NCI-H2081 (cell line): ENCODE measurements at regions not wholly inside any gene's neighbourhood (a gene's known extent, or its start where the extent isn't known, plus 50 kb on each side); places are given as distances from the start of the nearest gene placed in this dataset.
"Not testable (repeated sequence)": the region's sequence is repeated elsewhere in the genome, so short reads cannot be mapped to it uniquely, and the experiment has no call there.

Experiments used
- DNase-seq, 2 experiments: peaks; one replicate each; lab custom pipeline; 2025; lab: John Stamatoyannopoulos, UW

DNA sequence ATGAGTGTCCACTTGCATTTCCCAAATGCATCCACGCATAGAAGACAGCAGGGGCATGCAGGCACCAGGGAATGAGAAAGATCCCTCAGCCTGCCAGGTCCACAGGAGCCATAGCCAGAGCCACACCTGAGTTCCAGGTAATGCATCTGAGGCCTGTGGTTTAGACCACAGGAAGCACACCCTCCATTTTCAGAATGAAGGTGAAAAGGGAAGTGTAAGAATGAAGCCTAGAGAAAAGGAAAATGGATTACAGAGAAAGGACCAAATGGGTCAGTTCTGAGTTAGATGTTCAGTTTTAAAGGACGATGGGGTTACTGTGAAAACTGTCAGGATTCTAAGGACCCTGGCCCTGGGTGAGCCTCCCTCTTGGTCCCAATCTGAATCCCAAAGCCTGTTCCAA lies 1283.2 kb downstream of the TMEM121 start:
- DNase-seq, result no peak

DNA sequence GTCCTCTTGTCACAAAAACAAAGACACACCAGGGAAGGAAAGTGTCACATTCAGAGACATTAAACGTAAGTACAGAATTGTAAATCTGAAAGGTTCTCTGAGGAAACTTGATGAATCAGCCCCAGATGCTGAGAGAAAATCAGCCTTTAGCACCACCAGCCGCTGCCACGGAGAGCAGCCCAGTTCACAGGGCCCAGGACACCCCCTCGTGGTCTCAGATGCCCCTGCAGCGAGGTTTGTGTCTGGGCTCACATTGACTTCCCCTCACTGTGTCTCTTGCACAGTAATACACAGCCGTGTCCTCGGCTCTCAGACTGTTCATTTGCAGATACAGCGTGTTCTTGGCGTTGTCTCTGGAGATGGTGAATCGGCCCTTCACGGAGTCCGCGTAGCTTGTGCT lies 1283.8 kb downstream of the TMEM121 start:
- DNase-seq, result not testable (repeated sequence)

DNA sequence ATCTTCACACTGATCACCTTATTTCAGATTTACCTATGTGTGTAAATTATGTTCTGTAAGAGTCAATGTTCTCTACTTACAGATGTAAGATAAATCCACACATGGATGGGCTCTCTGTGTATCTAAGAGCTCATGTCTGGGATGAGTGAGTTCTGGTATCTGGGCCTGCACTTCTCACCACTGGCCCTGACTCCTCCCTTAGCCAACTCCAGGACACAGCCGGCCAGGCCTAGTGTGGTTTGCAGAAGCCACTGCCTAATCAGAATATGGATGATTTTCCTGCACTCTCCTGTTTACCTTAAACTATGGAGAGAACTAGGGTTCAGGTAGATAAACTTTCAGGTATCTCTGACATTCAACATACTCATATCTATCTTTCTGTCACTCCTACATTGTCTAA lies 1284.8 kb downstream of the TMEM121 start:
- DNase-seq, result no peak

DNA sequence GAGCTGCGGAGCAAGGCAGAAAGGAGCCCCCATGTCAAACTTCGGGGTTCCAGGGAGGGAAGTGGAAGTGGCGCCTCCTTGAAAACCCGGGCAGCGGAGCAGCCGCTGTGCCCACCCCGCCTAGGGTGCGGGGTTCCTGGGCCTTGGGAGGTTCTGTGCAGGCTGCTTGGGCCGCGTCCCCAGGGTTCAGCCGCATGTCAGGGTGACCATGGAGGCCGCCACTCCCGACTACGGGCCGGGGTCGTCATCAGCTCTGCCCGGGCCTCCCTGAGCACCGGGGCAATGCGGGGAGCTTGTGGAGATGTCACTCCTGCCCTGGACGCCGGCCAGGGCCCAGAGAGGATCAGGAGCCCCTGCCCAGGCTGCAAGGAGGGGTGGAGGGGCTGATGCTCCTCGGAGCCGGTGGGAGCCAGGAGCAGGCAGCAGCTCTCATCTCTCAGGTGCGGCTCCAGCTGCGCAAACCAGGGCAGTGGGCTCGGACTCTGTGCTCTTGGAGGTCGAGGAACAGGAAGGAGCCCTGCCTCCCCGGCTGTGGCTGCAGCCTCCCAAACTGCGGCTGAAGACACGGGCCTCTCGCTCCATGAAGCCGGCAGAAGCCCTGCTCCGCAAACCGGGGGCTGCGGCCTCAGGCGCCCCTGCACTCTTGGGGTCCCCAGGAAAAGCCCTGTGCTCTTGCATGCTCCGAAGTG lies 1286.5 kb downstream of the TMEM121 start:
- no peak for DNase-seq

DNA sequence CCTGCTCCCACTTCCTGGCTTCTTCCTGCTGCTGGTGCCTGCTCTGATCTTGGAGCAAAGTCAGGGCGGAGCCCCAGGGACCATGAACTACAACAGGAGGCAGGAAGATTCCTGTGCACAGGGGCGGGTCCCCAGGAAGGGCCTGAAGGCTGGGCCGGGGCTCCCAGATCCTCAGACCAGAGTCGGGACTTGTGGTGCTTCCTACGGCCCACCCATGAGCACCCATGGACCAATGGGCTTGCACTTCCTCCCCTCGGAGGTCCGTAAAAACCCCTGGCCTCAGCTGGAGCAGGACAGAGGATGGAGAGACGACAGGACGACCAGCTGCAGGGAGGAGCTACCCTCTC lies 1287.1 kb downstream of the TMEM121 start:
- DNase-seq, result no peak

DNA sequence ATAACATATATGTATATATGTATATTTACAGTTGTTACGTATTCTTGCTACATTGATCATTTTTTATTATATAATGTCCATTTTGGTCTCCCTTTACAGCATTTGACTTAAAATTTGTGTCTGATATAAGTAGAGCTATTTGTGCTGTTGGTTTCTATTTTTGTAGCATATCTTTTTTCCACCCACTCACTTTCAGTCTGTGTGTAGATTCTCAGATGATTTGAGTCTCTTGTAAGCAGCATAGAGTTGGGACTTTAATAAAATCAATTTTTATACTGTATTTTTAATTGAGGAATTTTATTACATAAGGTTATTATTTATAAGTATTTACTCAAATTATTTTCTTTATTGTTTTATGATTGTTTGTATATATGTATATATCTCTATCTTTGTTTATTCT lies 1293.7 kb downstream of the TMEM121 start:
- DNase-seq, result no peak

DNA sequence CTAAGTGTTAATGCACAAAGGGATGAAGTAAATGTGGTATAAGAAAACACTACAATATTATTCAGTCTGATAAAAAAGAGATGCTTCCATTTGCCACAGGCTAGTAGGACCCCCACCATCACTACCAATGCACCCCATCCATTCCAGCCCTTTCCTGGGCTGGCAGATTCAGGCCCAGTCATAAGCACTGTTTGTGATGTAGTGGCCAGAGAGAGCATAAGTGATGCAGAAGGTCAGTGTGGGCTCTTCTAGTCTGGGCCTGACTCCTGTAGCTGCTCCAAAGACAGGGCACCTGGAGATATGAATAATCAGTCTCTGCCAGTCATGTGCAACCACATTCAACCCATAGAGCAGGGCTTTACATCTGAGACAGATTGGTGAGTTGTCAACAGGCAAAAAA lies 1294.7 kb downstream of the TMEM121 start:
- DNase-seq, result no peak

DNA sequence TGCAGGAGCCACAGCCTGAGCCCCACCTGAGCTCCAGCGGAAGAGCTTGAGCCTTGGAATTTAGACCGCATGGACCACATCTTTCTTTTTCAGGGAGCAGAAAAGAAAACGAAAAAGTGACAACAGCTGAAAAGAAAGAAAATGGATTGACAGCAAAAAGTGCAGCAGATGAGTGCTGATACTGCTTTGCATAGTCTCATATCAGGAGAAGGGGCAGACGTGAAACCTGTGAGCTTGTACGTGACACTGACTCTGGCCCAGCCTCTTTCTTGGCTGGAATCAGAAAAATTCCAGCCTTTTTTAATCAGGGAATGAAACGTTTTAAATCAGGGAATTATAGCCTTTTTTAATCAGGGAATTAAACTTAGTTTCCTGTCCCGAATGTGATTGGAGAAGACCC lies 1296.5 kb downstream of the TMEM121 start:
- DNase-seq, result no peak

DNA sequence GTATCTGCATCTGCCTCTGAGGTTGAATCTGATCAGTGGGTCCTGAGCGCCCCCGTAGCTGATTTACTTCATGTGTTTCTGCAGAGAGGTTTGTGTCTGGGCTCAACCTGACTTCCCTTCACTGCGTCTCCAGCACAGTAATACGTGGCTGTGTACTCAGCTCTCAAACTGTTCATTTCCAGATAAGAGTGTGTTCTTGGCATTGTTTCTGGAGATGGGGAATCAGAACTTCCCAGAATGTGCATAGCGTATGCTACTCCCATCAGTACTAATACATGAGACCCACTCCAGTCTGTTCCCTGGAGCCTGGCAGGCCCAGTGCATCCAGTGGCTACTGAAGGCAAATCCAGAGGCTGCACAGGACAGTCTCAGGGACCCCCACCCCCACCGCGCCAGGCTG lies 1297.2 kb downstream of the TMEM121 start:
- DNase-seq, result no peak

DNA sequence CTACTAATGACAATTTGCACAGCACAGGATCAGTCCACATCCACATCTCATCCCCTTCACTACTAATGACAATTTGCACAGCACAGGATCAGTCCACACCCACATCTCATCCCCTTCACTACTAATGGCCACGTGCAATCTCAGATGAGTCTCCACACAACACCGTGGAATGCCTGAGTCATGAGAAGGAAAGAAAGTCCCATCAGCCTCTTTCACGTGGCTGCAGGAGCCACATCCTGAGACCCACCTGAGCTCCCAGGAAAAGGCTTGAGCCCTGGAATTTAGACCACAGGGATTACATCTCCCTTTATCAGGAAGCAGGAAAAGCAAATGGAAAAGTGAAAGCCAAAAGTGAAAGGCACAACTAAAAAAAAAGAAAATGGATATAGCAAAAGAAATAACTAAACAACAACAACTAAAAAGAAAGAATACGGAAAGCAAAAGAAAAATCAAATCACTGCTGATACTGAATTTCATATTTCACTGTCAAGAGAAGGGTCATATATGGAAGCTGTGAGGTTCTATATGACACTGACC lies 1300.5 kb downstream of the TMEM121 start:
- no peak for DNase-seq

DNA sequence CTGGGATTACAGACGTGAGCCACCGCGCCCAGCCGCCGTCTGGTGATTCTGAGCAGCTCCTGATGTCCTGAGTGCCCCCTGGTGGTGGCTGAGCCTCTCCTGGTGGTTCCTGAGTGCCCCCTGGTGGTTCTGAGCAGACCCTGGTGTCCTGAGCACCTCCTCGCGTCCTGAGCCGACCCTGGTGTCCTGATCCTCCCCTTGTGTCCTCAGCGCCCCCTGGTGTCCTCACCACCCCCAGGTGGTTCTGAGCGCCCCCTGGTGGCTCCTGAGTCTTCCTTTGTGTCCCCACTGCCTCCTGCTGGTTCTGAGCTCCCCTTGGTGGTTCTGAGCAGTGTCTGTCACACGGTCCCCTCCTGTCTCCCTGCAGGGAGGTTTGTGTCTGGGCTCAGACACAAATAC lies 1304.9 kb downstream of the TMEM121 start:
- DNase-seq, result no peak

DNA sequence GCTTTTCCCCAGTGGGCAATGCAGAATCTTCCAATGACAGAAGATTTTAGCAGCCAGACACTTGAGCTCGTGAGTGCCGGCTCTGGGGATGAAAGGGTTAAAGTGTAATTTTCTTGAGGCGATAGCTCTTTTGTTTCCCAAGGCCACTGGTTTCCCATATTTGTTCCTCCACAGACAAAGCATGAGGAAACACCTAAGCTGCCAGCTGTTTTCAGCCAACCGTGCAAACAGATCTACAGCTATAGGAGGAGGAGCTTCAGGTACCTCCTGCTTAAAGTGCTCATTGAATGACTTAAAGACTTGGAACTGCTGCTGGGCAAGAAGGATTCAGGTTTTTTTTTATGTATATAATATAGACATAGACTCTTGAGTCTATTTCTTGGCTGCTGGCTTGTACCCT lies 1311.5 kb downstream of the TMEM121 start:
- no peak for DNase-seq

DNA sequence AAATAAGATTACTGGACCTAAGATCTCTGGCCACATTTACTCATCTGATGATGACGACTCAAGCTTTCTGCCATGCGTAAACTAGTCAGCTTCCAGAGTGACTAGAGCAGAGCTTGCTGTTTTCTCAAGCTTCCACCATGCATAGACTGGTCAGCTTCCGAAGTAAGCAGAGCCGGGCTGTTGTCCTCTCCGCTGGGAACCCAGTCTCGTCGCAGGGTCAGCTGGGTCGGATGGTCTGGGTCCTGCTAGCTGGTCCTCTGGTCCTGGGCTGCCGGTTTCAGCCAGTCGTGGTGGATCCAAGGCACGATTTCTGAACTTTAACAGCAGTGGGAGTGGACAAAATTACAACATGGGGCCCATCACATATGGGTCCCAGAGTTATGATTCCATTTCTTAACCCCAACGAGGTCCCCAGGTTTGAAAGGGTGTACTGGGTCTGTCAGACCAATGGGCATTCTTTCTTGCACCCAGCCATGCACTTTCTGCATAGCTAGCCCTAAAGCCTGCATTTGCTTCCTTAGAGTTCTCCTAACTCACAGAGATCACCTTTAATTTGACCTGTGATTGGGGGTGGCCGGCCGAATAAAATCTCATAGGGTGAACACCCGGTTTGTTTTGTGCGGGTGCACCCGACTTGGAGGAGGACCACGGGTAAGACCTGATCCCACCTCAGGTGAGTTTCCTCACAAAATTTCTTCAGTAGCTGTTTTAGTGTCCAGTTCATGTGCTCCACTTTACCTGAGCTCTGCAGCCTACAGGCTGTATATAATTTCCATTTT lies 1312.8 kb downstream of the TMEM121 start:
- DNase-seq, result no peak

DNA sequence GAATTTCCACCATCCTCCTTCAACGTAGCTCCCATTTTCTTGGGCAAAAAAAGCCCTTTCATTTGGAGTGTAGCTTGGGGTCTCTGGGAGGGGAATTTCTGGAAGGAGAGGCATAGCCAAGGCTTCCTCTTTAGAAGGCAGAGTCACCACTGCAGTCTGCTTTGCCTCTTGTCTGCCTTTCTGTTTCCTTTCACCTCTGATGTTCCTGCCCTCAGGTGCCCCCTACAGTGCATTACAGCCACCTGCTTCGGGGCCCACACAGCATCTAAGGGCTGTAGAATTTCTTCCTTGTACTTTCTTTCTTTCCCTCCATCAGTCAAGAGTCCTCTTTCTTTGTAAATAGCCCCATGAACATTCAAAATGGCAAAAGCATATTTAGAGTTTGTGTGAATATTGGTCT lies 1313.9 kb downstream of the TMEM121 start:
- DNase-seq, result no peak

DNA sequence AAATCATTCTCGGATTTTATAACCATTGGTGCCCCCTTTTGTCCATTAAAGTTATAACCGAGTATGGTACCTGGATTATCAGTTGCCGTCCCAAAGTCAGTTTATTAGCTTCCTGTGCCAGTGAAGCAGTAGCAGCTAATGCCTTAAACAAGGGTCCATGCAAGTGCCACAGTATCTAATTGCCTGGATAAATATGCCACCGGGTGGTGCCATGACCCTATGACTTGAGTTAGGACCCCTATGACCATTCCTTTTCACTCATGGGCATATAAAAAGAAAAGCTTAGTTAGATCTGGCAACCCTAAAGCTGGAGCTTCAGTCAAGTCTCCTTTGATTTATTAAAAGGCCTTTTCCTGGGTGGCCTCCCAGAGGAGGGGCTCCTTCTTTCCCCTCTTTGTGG lies 1314.6 kb downstream of the TMEM121 start:
- DNase-seq, result no peak

DNA sequence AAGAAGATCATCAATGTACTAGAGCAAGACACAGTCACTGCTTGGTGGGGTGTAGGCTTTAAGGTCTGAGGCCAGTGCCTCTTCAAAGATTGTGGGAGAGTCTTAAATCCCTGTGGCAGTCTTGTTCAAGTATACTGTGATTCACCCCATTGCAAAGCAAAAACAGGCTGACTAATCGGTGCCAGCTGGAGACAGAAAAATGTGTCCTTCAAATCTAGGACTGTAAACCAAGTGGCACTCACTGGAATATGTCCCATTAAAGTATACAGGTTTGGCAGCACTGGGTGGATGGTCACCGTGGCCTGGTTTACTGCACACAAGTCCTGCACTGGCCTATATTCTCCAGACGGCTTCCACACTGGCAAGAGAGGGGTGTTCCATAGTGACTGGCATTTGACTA lies 1315.3 kb downstream of the TMEM121 start:
- DNase-seq, result no peak

DNA sequence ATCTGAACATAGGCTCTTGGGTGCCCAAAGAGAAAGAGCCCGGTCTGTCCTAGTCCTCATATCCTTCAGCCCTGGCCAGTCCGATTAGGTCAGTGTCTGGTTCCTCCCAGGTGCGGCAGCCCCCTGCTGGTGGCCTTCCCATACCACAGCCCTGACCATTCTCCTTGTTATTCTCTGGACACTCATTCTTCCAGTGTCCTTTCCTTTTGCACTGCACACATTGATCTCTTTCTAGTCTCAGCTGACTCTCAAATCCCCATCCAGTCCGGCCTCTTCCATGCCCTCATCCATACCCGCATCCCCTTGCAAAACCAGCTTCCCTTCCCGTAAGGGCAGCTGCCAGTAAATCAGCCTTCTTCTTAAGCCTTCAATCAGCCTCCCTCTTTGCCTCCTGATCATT lies 1316.3 kb downstream of the TMEM121 start:
- no peak for DNase-seq

DNA sequence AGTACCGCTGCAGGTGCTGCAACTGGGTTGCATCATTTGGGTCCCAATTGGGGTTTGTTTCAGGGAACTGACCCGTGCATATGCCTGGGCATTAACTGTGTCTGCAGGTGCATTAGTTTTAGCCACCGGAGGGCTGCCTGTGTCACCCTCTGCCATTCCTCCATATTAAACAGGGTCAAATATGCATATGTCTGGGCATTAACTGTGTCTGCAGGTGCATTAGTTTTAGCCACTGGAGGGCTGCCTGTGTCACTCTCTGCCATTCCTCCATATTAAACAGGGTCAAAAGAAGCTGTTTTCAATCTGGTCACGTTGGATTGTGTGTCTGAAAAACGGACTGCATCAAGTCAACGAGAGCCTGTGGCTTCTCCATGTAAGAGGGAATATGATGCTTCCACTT lies 1317.0 kb downstream of the TMEM121 start:
- no peak for DNase-seq

DNA sequence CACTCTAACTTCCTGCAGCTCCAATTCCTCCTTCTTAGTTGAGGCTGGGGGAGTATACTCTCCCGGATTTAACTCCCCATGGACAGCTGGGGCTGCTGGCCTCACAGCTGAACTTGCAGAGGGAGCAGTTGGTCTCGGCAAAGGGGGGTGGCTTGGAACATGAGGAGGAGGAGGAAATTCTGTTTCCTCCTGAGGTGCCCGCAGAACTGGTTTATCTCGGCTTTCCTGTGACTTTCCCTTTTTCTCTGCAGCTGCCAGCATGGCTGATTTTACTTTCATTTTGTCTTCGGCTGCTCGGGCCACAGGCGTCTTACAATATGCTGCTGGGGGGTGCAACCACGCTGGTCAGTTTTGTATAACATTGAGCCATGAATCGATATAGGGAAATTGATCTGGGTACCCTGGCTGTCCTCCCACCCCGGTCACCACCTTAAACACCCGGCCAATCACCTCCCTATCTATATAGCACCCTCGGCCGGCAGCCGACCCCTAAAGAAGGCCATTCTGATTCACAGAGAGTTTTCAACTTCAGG lies 1317.6 kb downstream of the TMEM121 start:
- DNase-seq, result no peak

DNA sequence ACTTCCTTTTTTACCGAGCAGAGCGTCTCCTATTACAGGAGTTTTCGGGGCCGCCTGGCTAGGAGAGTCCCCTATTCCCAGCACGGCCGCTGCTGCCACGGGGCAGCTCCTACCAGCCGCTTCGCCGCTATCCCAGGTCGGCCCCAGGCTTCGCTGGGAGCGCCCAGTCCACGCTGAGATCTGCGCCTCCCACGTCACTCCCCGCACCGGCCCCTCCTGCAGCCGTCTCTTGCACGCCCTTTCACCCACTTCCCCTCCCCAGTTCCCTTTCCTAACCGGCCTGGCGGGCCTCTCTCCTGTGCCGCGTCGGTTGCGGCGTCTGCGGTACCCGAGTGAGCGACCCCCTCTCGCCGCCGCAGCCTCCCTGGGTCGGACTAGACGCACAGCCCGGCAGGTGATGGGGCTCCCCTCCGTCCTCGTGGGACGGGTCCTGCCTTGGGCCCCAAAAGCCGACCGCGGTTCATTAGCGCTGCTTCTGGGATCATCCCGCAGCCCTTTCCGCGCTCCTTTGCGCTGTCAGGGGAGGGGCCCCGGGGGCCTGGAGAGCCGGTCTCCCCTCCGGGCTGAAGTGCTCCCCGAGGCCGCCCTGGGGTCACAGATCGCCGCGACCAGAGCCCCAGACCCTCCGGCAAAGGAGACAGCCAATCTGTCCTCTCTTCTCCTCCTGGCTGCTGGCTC lies 1318.4 kb downstream of the TMEM121 start:
- no peak for DNase-seq

DNA sequence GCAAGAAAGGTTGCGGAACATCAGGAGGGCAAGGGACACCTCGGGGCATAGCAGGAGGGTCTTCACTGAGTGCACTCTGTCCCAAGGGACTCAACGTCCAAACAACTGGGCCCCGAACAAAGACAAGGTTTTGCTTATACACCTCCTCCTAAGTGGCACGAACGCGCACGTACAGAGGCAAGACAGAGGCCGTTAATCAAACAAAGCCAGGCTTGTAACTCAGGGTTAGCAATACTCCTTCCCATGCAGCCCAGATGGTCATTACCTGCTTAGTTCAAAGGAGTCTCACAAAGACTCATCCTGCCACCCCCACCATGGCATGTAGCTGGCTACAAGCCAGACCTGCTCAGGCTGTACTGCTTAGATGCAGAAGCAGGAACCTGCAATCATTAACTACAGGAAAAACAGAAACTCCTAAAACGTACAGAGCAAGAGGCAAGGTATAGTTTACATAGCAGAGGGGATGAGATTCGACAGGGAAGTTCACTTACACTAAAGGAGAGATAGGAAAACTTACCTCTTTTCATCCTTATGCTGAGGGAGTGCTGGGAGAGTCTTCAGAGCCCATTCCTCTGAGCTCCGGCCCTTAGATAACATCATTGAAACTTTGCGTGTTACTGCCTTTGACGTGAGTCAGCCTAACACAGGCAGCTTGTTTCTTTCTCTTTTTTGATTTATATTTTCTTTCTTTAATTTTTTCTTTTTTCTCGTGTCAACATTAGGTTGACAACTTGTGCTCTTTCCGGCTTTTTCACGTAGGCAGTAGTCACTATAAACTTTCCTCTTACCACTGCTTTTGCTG lies 1319.1 kb downstream of the TMEM121 start:
- no peak for DNase-seq

DNA sequence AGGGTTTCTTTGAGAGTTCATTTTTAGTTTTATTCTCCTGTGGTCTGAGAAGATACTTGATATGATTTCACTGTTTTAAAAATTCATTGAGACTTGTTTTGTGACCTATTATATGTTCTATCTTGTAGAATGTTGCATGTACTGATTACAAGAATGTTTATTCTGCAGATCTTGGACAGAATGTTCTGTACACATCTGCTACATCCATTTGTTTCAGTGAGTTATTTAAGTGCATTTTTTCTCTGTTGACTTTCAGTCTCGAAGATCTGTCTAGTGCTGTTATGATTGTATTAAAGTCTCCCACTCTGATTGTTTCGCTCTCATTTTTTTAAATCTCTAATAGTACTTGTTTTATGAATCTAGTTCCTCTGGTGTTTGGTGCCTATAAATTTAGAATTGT lies 1319.8 kb downstream of the TMEM121 start:
- no peak for DNase-seq
